ENCODE measurements at regions not wholly inside any gene's neighbourhood (a gene's known extent, or its start where the extent isn't known, plus 50 kb on each side); places are given as distances from the start of the nearest gene placed in this dataset.

- DNase-seq = no peak
These were observed 243.5 kb upstream of the MYT1L start for GRCh38 chr2:2574401-2575180.

GRCh38 chr2:2573658-2574293 lies 242.7 kb upstream of the MYT1L start:
- DNase-seq = no peak

GRCh38 chr2:2573205-2573604 lies 242.1 kb upstream of the MYT1L start:
- DNase-seq = no peak

- DNase-seq = no peak
These were observed 241.5 kb upstream of the MYT1L start for GRCh38 chr2:2572393-2573204.

GRCh38 chr2:2571301-2572150 lies 240.5 kb upstream of the MYT1L start:
- DNase-seq = no peak

- no peak for DNase-seq
These were observed 239.8 kb upstream of the MYT1L start for GRCh38 chr2:2570871-2571270.

GRCh38 chr2:2570360-2570759 lies 239.3 kb upstream of the MYT1L start:
- no peak for DNase-seq

- no peak for DNase-seq
These were observed 238.8 kb upstream of the MYT1L start for GRCh38 chr2:2569836-2570235.

- DNase-seq = no peak
These were observed 238.2 kb upstream of the MYT1L start for GRCh38 chr2:2569306-2569705.

- DNase-seq = no peak
These were observed 237.3 kb upstream of the MYT1L start for GRCh38 chr2:2568411-2568810.

GRCh38 chr2:2567776-2568175 lies 236.7 kb upstream of the MYT1L start:
- no peak for DNase-seq

- DNase-seq = no peak
These were observed 235.6 kb upstream of the MYT1L start for GRCh38 chr2:2566396-2567323.

- DNase-seq = no peak
These were observed 234.6 kb upstream of the MYT1L start for GRCh38 chr2:2565671-2566070.

GRCh38 chr2:2564300-2565078 lies 233.4 kb upstream of the MYT1L start:
- DNase-seq = no peak

GRCh38 chr2:2563309-2563860 lies 232.3 kb upstream of the MYT1L start:
- no peak for DNase-seq

- DNase-seq = no peak
These were observed 231.8 kb upstream of the MYT1L start for GRCh38 chr2:2562867-2563266.

- no peak for DNase-seq
These were observed 230.4 kb upstream of the MYT1L start for GRCh38 chr2:2561346-2562095.

GRCh38 chr2:2560374-2561015 lies 229.4 kb upstream of the MYT1L start:
- no peak for DNase-seq

- DNase-seq = no peak
These were observed 227.4 kb upstream of the MYT1L start for GRCh38 chr2:2558476-2558875.
